ENCODE measurements at regions not wholly inside any gene's neighbourhood (a gene's known extent, or its start where the extent isn't known, plus 50 kb on each side); places are given as distances from the start of the nearest gene placed in this dataset.
"Not testable (repeated sequence)": the region's sequence is repeated elsewhere in the genome, so short reads cannot be mapped to it uniquely, and the experiment has no call there.

- not testable (repeated sequence) for TF ChIP-seq CTCF (conservative IDR thresholded peaks at IDR 0.05; ENCODE audit: low read length); EZH2phosphoT487 (IDR thresholded peaks at IDR 0.05; ENCODE audit: borderline replicate concordance)
These were observed 158.8 kb downstream of the CRLF2 start for GRCh38 chrX:1053600-1053999.

All from Loucy (cell line).